NB4 (cell line): ENCODE measurements at regions not wholly inside any gene's neighbourhood (a gene's known extent, or its start where the extent isn't known, plus 50 kb on each side); places are given as distances from the start of the nearest gene placed in this dataset.
"Not testable (repeated sequence)": the region's sequence is repeated elsewhere in the genome, so short reads cannot be mapped to it uniquely, and the experiment has no call there.

Experiments
- DNase-seq: peaks from one replicate; pipeline ENCODE4 v3.0.0; 2010; ENCODE audit warnings: low read depth
- H3K4me3 ChIP-seq: one replicate; pipeline ENCODE4 v1.5.1; 2011; ENCODE audit warnings: mild to moderate bottlenecking, low read depth, low read length, moderate library complexity
- CTCF ChIP-seq: IDR thresholded peaks from one replicate; pipeline ENCODE4 v1.5.1; 2012; ENCODE audit warnings: low read depth, low read length
- MAX ChIP-seq: IDR thresholded peaks from 2 replicates; pipeline ENCODE4 v1.6.1; 2011; ENCODE audit warnings: low read depth, low read length
- MYC ChIP-seq: IDR thresholded peaks from 2 replicates; pipeline ENCODE4 v1.6.1; 2011; ENCODE audit warnings: low read depth, low read length
- POLR2A ChIP-seq: IDR thresholded peaks from 2 replicates; pipeline ENCODE4 v1.6.1; 2011; ENCODE audit warnings: mild to moderate bottlenecking; ENCODE audit not compliant: insufficient read length; ENCODE audit errors: extremely low read depth

- TF ChIP-seq MYC (no peak), POLR2A (no peak), CTCF (no peak), MAX (no peak)
- no peak overlapping the region for H3K4me3 ChIP-seq
- no peak for DNase-seq
Observed at GRCh38 chr7:142584765-142585164, 164.5 kb upstream of the PRSS1 start.

GRCh38 chr7:142583446-142583845 lies 165.8 kb upstream of the PRSS1 start:
- TF ChIP-seq MAX (no peak), POLR2A (no peak), CTCF (no peak), MYC (no peak)
- DNase-seq, result peak; percentile 14
- no peak overlapping the region for H3K4me3 ChIP-seq

- TF ChIP-seq POLR2A (no peak), CTCF (no peak), MYC (no peak), MAX (no peak)
- no peak overlapping the region for H3K4me3 ChIP-seq
- no peak for DNase-seq
Observed at GRCh38 chr7:142582351-142582750, 166.9 kb upstream of the PRSS1 start.

- TF ChIP-seq MYC (0 out of 2 replicates have a peak, but pooled peaks have one; percentile 13), POLR2A (no peak), MAX (peak; percentile 19; the same call in 1 of the 2 replicates), CTCF (no peak)
- DNase-seq, result peak; percentile 61
- H3K4me3 ChIP-seq, result no peak overlapping the region
Observed at GRCh38 chr7:142581341-142581740, 167.9 kb upstream of the PRSS1 start.

- no peak overlapping the region for H3K4me3 ChIP-seq
- TF ChIP-seq MAX, result no peak
- no peak for TF ChIP-seq POLR2A
- no peak for TF ChIP-seq CTCF
- no peak for TF ChIP-seq MYC
- no peak for DNase-seq
Observed at GRCh38 chr7:142579946-142580345, 169.3 kb upstream of the PRSS1 start.

GRCh38 chr7:142575351-142575750 lies 173.9 kb upstream of the PRSS1 start:
- H3K4me3 ChIP-seq, DNase-seq: not testable (repeated sequence)
